ENCODE measurements at regions not wholly inside any gene's neighbourhood (a gene's known extent, or its start where the extent isn't known, plus 50 kb on each side); places are given as distances from the start of the nearest gene placed in this dataset.

- TF ChIP-seq POLR2A (IDR thresholded peaks at IDR 0.05) (no peak), CTCF (IDR thresholded peaks at IDR 0.05) (no peak), EP300 (IDR thresholded peaks at IDR 0.05; ENCODE audit: low read depth) (no peak), POLR2AphosphoS5 (IDR thresholded peaks at IDR 0.05) (no peak)
Measured at GRCh38 chrX:42289492-42290385, 366.4 kb upstream of the CASK start.

All from transverse colon (tissue), 4 donors.